ENCODE measurements at regions not wholly inside any gene's neighbourhood (a gene's known extent, or its start where the extent isn't known, plus 50 kb on each side); places are given as distances from the start of the nearest gene placed in this dataset.

DNA sequence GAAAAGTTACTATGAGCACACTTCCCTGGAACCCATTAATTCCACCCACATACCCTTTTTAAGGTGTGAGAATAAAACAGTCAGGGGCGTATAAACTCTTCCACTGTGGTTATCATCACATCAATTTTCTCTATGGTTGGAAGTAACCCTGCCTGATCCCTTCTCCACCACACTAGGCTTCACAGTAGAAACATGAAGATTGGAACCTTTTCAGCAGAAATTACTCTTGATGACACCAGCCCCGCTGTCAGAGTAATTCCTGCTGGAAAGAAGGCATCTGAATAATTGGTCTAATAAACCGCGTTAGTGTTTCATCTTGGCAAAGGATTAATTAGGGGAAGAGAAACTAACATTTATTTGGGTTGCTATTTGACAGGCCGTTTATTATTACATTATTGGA lies 278.4 kb downstream of the MFSD1 start:
- Mint-ChIP-seq H3K27ac (no peak overlapping the region), H3K4me1 (ENCODE audit: low read depth) (no peaks in the 10 kb centered on the region), H3K36me3 (ENCODE audit: low read depth) (no peaks in the 10 kb centered on the region), H3K4me3 (no peak overlapping the region), H3K9me3 (no peaks in the 10 kb centered on the region), H3K27me3 (no peaks in the 10 kb centered on the region)
- no peak for ATAC-seq
- intact Hi-C loops (cut with micrococcal nuclease): no loop called here
- ChIA-PET POLR2A (no interaction called here), CTCF (no interaction called here)
- no peak for DNase-seq
- no peak for TF ChIP-seq CTCF (IDR thresholded peaks at IDR 0.05)

DNA sequence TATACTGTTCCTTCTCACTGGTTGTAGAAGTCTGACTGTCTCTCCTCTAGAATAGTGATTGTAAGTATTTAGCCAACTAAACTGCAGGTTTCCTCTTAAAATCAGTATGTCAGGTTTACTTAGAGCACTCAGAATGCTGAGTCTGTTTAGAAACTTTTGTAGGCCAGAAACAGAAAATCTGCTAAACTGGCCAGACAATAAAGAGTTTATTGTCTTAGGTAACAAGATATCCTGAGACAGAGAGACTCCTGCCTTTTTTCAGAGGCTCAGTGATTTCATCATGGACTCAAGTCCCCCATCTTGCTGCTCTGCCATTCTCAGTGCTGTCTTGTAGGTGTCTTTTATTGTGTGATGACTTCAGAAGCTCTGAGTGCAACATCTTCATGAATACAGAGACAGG lies 279.0 kb downstream of the MFSD1 start:
- ChIA-PET POLR2A (no interaction called here), CTCF (no interaction called here)
- H3K27ac Mint-ChIP-seq: no peak overlapping the region
- H3K9me3 Mint-ChIP-seq: no peaks in the 10 kb centered on the region
- ATAC-seq: no peak
- H3K4me3 Mint-ChIP-seq: no peak overlapping the region
- no peaks in the 10 kb centered on the region for H3K4me1 Mint-ChIP-seq (ENCODE audit: low read depth)
- intact Hi-C loops (cut with micrococcal nuclease): no loop called here
- DNase-seq: no peak
- no peaks in the 10 kb centered on the region for H3K36me3 Mint-ChIP-seq (ENCODE audit: low read depth)
- no peak for TF ChIP-seq CTCF (IDR thresholded peaks at IDR 0.05)
- H3K27me3 Mint-ChIP-seq: no peaks in the 10 kb centered on the region

- ChIA-PET CTCF (no interaction called here), POLR2A (no interaction called here)
- Mint-ChIP-seq H3K27ac (no peak overlapping the region), H3K27me3 (no peaks in the 10 kb centered on the region), H3K36me3 (ENCODE audit: low read depth) (no peaks in the 10 kb centered on the region), H3K4me1 (ENCODE audit: low read depth) (no peaks in the 10 kb centered on the region), H3K4me3 (no peak overlapping the region), H3K9me3 (no peaks in the 10 kb centered on the region)
- intact Hi-C loops (cut with micrococcal nuclease): no loop called here
- ATAC-seq: no peak
- DNase-seq: no peak
- no peak for TF ChIP-seq CTCF (IDR thresholded peaks at IDR 0.05)
These were observed 280.7 kb downstream of the MFSD1 start for GRCh38 chr3:159082519-159082918.

GRCh38 chr3:159091936-159092335 lies 290.1 kb downstream of the MFSD1 start:
- ChIA-PET POLR2A (no interaction called here), CTCF (interaction anchor here (0.7 kb wide), 1 partner anchor 108 kb away, joined by 3 read pairs; no protein-coding TSS in a partner anchor)
- Mint-ChIP-seq H3K27me3 (no peaks in the 10 kb centered on the region), H3K4me3 (no peak overlapping the region), H3K4me1 (ENCODE audit: low read depth) (no peaks in the 10 kb centered on the region), H3K36me3 (ENCODE audit: low read depth) (no peaks in the 10 kb centered on the region), H3K9me3 (peaks cover 2% of the 10 kb centered on the region), H3K27ac (no peak overlapping the region)
- no peak for DNase-seq
- TF ChIP-seq CTCF (IDR thresholded peaks at IDR 0.05): no peak
- no peak for ATAC-seq
- intact Hi-C loops (cut with micrococcal nuclease): no loop called here

DNA sequence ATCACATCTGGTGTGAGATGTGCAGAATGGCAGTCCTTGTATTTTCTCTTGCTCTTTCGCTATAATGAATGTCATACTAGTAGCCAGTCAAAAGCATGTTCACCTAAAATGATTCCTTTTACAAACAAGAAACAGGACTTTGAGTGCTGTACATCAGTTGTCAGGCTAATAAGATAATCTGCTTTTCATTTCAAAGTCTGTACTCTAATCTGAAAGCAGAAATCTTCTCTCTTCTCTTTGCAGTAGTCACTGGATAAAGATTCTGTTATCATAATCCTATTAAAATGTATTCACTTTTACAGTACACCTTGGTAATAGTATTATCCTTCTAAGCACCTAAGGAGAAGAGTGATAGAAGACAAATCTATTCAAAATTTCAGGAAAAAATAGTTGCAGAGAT lies 300.1 kb downstream of the MFSD1 start:
- no peak for TF ChIP-seq CTCF (IDR thresholded peaks at IDR 0.05)
- no peaks in the 10 kb centered on the region for H3K9me3 Mint-ChIP-seq

More for the DNA sequence above, 300.1 kb downstream of the MFSD1 start:
- ATAC-seq (no peak), DNase-seq (no peak)
- Mint-ChIP-seq H3K4me1 (ENCODE audit: low read depth) (no peaks in the 10 kb centered on the region), H3K27ac (no peak overlapping the region), H3K36me3 (ENCODE audit: low read depth) (no peaks in the 10 kb centered on the region), H3K27me3 (no peaks in the 10 kb centered on the region), H3K4me3 (no peak overlapping the region)
- CTCF ChIA-PET: no interaction called here
- POLR2A ChIA-PET: no interaction called here
- intact Hi-C loops (cut with micrococcal nuclease): no loop called here
